Sigmoid colon (tissue), 4 donors: ENCODE measurements at regions not wholly inside any gene's neighbourhood (a gene's known extent, or its start where the extent isn't known, plus 50 kb on each side); places are given as distances from the start of the nearest gene placed in this dataset.

Source experiments
- CTCF ChIP-seq, 4 experiments: fragments of 450-650 bp in 3 of 4; fragments of 200-600 bp in 1 of 4; IDR thresholded peaks; one replicate each; pipeline ENCODE4 v1.5.1; 2016 to 2019; ENCODE audit warnings: antibody characterized with exemption in 4 of 4, mild to moderate bottlenecking in 3 of 4, moderate library complexity in 2 of 4
- EP300 ChIP-seq, 4 donors: sonication (generic); formaldehyde crosslinking; IDR thresholded peaks; one replicate each; pipeline ENCODE4 v1.6.1; 2017; ENCODE audit warnings: antibody characterized with exemption in 4 of 4
- POLR2A ChIP-seq, 2 donors: fragments of 450-650 bp; IDR thresholded peaks; one replicate each; pipeline ENCODE4 v1.6.1; 2016; ENCODE audit warnings: antibody characterized with exemption in 2 of 2, mild to moderate bottlenecking in 2 of 2, moderate library complexity in 2 of 2
- POLR2AphosphoS5 ChIP-seq, 4 donors: sonication (generic); formaldehyde crosslinking; IDR thresholded peaks; one replicate each; pipeline ENCODE4 v1.6.1; 2017; ENCODE audit warnings: antibody characterized with exemption in 4 of 4

GRCh38 chr2:19435815-19436214, 77.4 kb upstream of the OSR1 start:
- TF ChIP-seq CTCF (IDR thresholded peaks at IDR 0.05) (no peak), POLR2AphosphoS5 (IDR thresholded peaks at IDR 0.05) (no peak), POLR2A (IDR thresholded peaks at IDR 0.05) (no peak), EP300 (IDR thresholded peaks at IDR 0.05) (no peak)
